Thyroid gland (tissue), 4 donors: ENCODE measurements at regions not wholly inside any gene's neighbourhood (a gene's known extent, or its start where the extent isn't known, plus 50 kb on each side); places are given as distances from the start of the nearest gene placed in this dataset.

ENCODE experiments used
- CTCF ChIP-seq, 6 experiments: fragments of 200-600 bp in 3 of 6; fragments of 450-650 bp in 3 of 6; sonication (generic) in 3 of 6; IDR thresholded peaks; one replicate each; pipeline ENCODE4 v1.5.1; 2016 to 2019; ENCODE audit warnings: antibody characterized with exemption in 6 of 6, mild to moderate bottlenecking in 2 of 6, inconsistent platforms in 1 of 6, moderate library complexity in 1 of 6
- POLR2A ChIP-seq, 2 donors: fragments of 450-650 bp; IDR thresholded peaks; one replicate each; pipeline ENCODE4 v1.6.1; 2017; ENCODE audit warnings: antibody characterized with exemption in 2 of 2, mild to moderate bottlenecking in 2 of 2, moderate library complexity in 1 of 2

- no peak for TF ChIP-seq CTCF (IDR thresholded peaks at IDR 0.05)
- TF ChIP-seq POLR2A (IDR thresholded peaks at IDR 0.05): no peak
These were observed 413.9 kb upstream of the JARID2 start for GRCh38 chr6:14831937-14832336.
